Colonic mucosa (tissue), 4 donors: ENCODE measurements at regions not wholly inside any gene's neighbourhood (a gene's known extent, or its start where the extent isn't known, plus 50 kb on each side); places are given as distances from the start of the nearest gene placed in this dataset.
A peak's percentile ranks its signal among the peaks of the same experiment; 100 is the strongest.

ENCODE experiments used
- DNase-seq: peaks from one replicate; pipeline ENCODE4 v3.0.0-alpha.2; 2020
- H3K27ac ChIP-seq: fragments of 200-600 bp; one replicate; pipeline ENCODE4 v1.8.0; 2021
- H3K27me3 ChIP-seq: fragments of 200-600 bp; one replicate; pipeline ENCODE4 v1.8.0; 2021
- H3K36me3 ChIP-seq: fragments of 200-600 bp; one replicate; pipeline ENCODE4 v1.8.0; 2021
- H3K4me1 ChIP-seq: fragments of 200-600 bp; one replicate; pipeline ENCODE4 v1.8.0; 2021; ENCODE audit warnings: mild to moderate bottlenecking
- H3K4me3 ChIP-seq: fragments of 200-600 bp; one replicate; pipeline ENCODE4 v1.8.0; 2021
- H3K9ac ChIP-seq, 2 donors: one replicate each; pipeline ENCODE4 v1.7.0; 2013; ENCODE audit warnings: control low read depth in 2 of 2, low read depth in 2 of 2, low read length in 2 of 2
- H3K9me3 ChIP-seq: fragments of 200-600 bp; one replicate; pipeline ENCODE4 v1.8.0; 2021
- CTCF ChIP-seq: fragments of 200-600 bp; IDR thresholded peaks from one replicate; pipeline ENCODE4 v1.8.0; 2022; ENCODE audit warnings: antibody characterized with exemption, mild to moderate bottlenecking
- intact Hi-C: fragments of 100-400 bp; cut with DNase I; formaldehyde crosslinking; loops from one replicate; pipeline ENCODE4 v1.14.1; 2022
- donor health status: healthy.
- donor health status: DM: no; HTN: no; CAD: no.
- donor health status: DM: no; HTN: no; CAD: no.

GRCh38 chr9:127557998-127558546, 54.0 kb upstream of the STXBP1 start:
- H3K36me3 ChIP-seq = no peaks in the 10 kb centered on the region
- intact Hi-C loops = no loop called here

GRCh38 chr9:127558581-127559246, 53.4 kb upstream of the STXBP1 start:
- intact Hi-C loops = no loop called here
- peak overlapping the region; percentile 45 to 48 for H3K9ac ChIP-seq
- TF ChIP-seq CTCF = no peak
- no peaks in the 10 kb centered on the region for H3K27me3 ChIP-seq
- H3K4me3 ChIP-seq = no peak overlapping the region
- peaks cover 50% of the 10 kb centered on the region for H3K4me1 ChIP-seq
- DNase-seq = no peak
- no peaks in the 10 kb centered on the region for H3K36me3 ChIP-seq
- peak overlapping the region; percentile 34 for H3K27ac ChIP-seq
- no peaks in the 10 kb centered on the region for H3K9me3 ChIP-seq

More at GRCh38 chr9:127557998-127558546, 54.0 kb upstream of the STXBP1 start:
- no peak overlapping the region for H3K4me3 ChIP-seq
- peak overlapping the region; percentile 45 to 48 for H3K9ac ChIP-seq
- H3K9me3 ChIP-seq = no peaks in the 10 kb centered on the region
- no peaks in the 10 kb centered on the region for H3K27me3 ChIP-seq
- no peak for TF ChIP-seq CTCF
- H3K27ac ChIP-seq = peak overlapping the region; percentile 81
- H3K4me1 ChIP-seq = peaks cover 46% of the 10 kb centered on the region
- no peak for DNase-seq

GRCh38 chr9:127559247-127559680, 52.8 kb upstream of the STXBP1 start:
- no peaks in the 10 kb centered on the region for H3K36me3 ChIP-seq
- no peak for DNase-seq
- TF ChIP-seq CTCF = no peak
- H3K4me1 ChIP-seq = peaks cover 50% of the 10 kb centered on the region
- H3K9ac ChIP-seq = no peak overlapping the region
- no peak overlapping the region for H3K4me3 ChIP-seq
- H3K27me3 ChIP-seq = no peaks in the 10 kb centered on the region
- peak overlapping the region; percentile 34 for H3K27ac ChIP-seq
- intact Hi-C loops = no loop called here
- no peaks in the 10 kb centered on the region for H3K9me3 ChIP-seq

- H3K4me1 ChIP-seq = peaks cover 48% of the 10 kb centered on the region
- TF ChIP-seq CTCF = no peak
- intact Hi-C loops = no loop called here
- peak; percentile 82 for DNase-seq
- no peaks in the 10 kb centered on the region for H3K36me3 ChIP-seq
- H3K4me3 ChIP-seq = no peak overlapping the region
- no peaks in the 10 kb centered on the region for H3K9me3 ChIP-seq
- H3K9ac ChIP-seq = peak overlapping the region; percentile 60 to 67
- peak overlapping the region; percentile 63 for H3K27ac ChIP-seq
- no peaks in the 10 kb centered on the region for H3K27me3 ChIP-seq
Measured at GRCh38 chr9:127561491-127562278, 50.4 kb upstream of the STXBP1 start.
